ENCODE measurements at regions not wholly inside any gene's neighbourhood (a gene's known extent, or its start where the extent isn't known, plus 50 kb on each side); places are given as distances from the start of the nearest gene placed in this dataset.
"Not testable (repeated sequence)": the region's sequence is repeated elsewhere in the genome, so short reads cannot be mapped to it uniquely, and the experiment has no call there.

GRCh38 chr1:182201490-182201889, 140.0 kb upstream of the ZNF648 start (continued):
- TF ChIP-seq ZNF710 (CRISPR knock-in tag; IDR thresholded peaks at IDR 0.05; ENCODE audit: borderline replicate concordance) (0 out of 2 replicates have a peak, but pooled peaks have one; percentile 46), BCL6 (CRISPR knock-in tag; IDR thresholded peaks at IDR 0.05) (0 out of 2 replicates have a peak, but pooled peaks have one; percentile 20), FOXA1 (CRISPR knock-in tag; IDR thresholded peaks at IDR 0.05) (peak; percentile 26; the same call in 1 of the 2 replicates), SOX5 (CRISPR knock-in tag; IDR thresholded peaks at IDR 0.05; ENCODE audit: borderline replicate concordance) (peak; percentile 42; the same call in 1 of the 2 replicates), HNF4G (IDR thresholded peaks at IDR 0.05; ENCODE audit: borderline replicate concordance, low read depth, low read length) (0 out of 2 replicates have a peak, but pooled peaks have one; percentile 22), HMG20A (CRISPR knock-in tag; IDR thresholded peaks at IDR 0.05; ENCODE audit: borderline replicate concordance) (peak; percentile 30; the same call in 1 of the 2 replicates), EP300 (IDR thresholded peaks at IDR 0.05; ENCODE audit: low read depth in 2 of 2, low read length in 2 of 2) (peak in 1 of 2 experiments; percentile 44; a peak in 1 of 4 replicates), PAXIP1 (CRISPR knock-in tag; conservative IDR thresholded peaks at IDR 0.05) (peak; percentile 46; the same call in 1 of the 2 replicates), ZNF331 (CRISPR knock-in tag; IDR thresholded peaks at IDR 0.05) (0 out of 2 replicates have a peak, but pooled peaks have one; percentile 24)
- not testable (repeated sequence) for TF ChIP-seq FOXA1 (IDR thresholded peaks at IDR 0.05); HNF4G (CRISPR knock-in tag; IDR thresholded peaks at IDR 0.05; ENCODE audit: borderline replicate concordance, low read depth); EP300 (CRISPR knock-in tag; IDR thresholded peaks at IDR 0.05; ENCODE audit: borderline replicate concordance)
- TF ChIP-seq, protein P1, sequence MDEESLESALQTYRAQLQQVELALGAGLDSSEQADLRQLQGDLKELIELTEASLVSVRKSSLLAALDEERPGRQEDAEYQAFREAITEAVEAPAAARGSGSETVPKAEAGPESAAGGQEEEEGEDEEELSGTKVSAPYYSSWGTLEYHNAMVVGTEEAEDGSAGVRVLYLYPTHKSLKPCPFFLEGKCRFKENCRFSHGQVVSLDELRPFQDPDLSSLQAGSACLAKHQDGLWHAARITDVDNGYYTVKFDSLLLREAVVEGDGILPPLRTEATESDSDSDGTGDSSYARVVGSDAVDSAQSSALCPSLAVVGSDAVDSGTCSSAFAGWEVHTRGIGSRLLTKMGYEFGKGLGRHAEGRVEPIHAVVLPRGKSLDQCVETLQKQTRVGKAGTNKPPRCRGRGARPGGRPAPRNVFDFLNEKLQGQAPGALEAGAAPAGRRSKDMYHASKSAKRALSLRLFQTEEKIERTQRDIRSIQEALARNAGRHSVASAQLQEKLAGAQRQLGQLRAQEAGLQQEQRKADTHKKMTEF (CRISPR knock-in tag; IDR thresholded peaks at IDR 0.05) = peak; percentile 26; the same call in 1 of the 2 replicates
